ENCODE measurements at regions not wholly inside any gene's neighbourhood (a gene's known extent, or its start where the extent isn't known, plus 50 kb on each side); places are given as distances from the start of the nearest gene placed in this dataset.

GRCh38 chr6:119880840-119881239, 531.3 kb upstream of the MAN1A1 start:
- Histone ChIP-seq H3K27ac (ENCODE audit: low read depth, low read length) (no peak overlapping the region), H3K9ac (ENCODE audit: extremely low read depth, low read length, poor library complexity, severe bottlenecking) (no peak overlapping the region), H3K27me3 (ENCODE audit: control insufficient read depth, insufficient read depth, low read length, poor library complexity, severe bottlenecking) (no peaks in the 10 kb centered on the region), H3K36me3 (ENCODE audit: control insufficient read depth, insufficient read depth, low read length) (no peaks in the 10 kb centered on the region), H3K4me1 (ENCODE audit: control insufficient read depth, insufficient read depth, low read length) (no peaks in the 10 kb centered on the region), H3K4me3 (ENCODE audit: low read length) (no peak overlapping the region), H3K9me3 (ENCODE audit: control insufficient read depth, low read length) (no peaks in the 10 kb centered on the region)
- no peak overlapping the region for H3K27ac Mint-ChIP-seq
- no peaks in the 10 kb centered on the region for H3K27me3 Mint-ChIP-seq (ENCODE audit: insufficient read depth)
- H3K9me3 Mint-ChIP-seq, result peaks cover 7% of the 10 kb centered on the region
- DNase-seq, result no peak
- H3K36me3 Mint-ChIP-seq (ENCODE audit: low read depth), result no peaks in the 10 kb centered on the region
- TF ChIP-seq CTCF (conservative IDR thresholded peaks at IDR 0.05), result no peak
- no peak overlapping the region for H3K4me3 Mint-ChIP-seq
- H3K4me1 Mint-ChIP-seq, result no peaks in the 10 kb centered on the region

GRCh38 chr6:119879731-119880130, 530.2 kb upstream of the MAN1A1 start:
- H3K4me1 ChIP-seq (ENCODE audit: control insufficient read depth, insufficient read depth, low read length), result no peaks in the 10 kb centered on the region
- Mint-ChIP-seq H3K36me3 (ENCODE audit: low read depth) (no peaks in the 10 kb centered on the region), H3K9me3 (peaks cover 7% of the 10 kb centered on the region), H3K27me3 (ENCODE audit: insufficient read depth) (no peaks in the 10 kb centered on the region), H3K27ac (no peak overlapping the region), H3K4me1 (no peaks in the 10 kb centered on the region), H3K4me3 (no peak overlapping the region)
- no peaks in the 10 kb centered on the region for H3K36me3 ChIP-seq (ENCODE audit: control insufficient read depth, insufficient read depth, low read length)
- TF ChIP-seq CTCF (conservative IDR thresholded peaks at IDR 0.05), result no peak
- no peak overlapping the region for H3K9ac ChIP-seq (ENCODE audit: extremely low read depth, low read length, poor library complexity, severe bottlenecking)
- no peaks in the 10 kb centered on the region for H3K9me3 ChIP-seq (ENCODE audit: control insufficient read depth, low read length)
- no peak overlapping the region for H3K27ac ChIP-seq (ENCODE audit: low read depth, low read length)
- WGBS, 2 experiments (ENCODE audit: insufficient coverage in 1 of 2, insufficient read length in 1 of 2), result 0% methylated on average over 1 of the region's 1 CpG
- DNase-seq, result no peak
- H3K4me3 ChIP-seq (ENCODE audit: low read length), result no peak overlapping the region
- no peaks in the 10 kb centered on the region for H3K27me3 ChIP-seq (ENCODE audit: control insufficient read depth, insufficient read depth, low read length, poor library complexity, severe bottlenecking)

GRCh38 chr6:119874381-119874780, 524.8 kb upstream of the MAN1A1 start:
- H3K9me3 ChIP-seq (ENCODE audit: control insufficient read depth, low read length), result no peaks in the 10 kb centered on the region
- H3K36me3 ChIP-seq (ENCODE audit: control insufficient read depth, insufficient read depth, low read length), result no peaks in the 10 kb centered on the region
- H3K4me3 ChIP-seq (ENCODE audit: low read length), result no peak overlapping the region
- WGBS, 2 experiments (ENCODE audit: insufficient coverage in 1 of 2, insufficient read length in 1 of 2), result 90% methylated on average over 3 of the region's 4 CpGs; no CpG with 5 or more reads in 1 of the 2 experiments
- no peaks in the 10 kb centered on the region for H3K4me1 Mint-ChIP-seq
- no peak for TF ChIP-seq CTCF (conservative IDR thresholded peaks at IDR 0.05)
- H3K9me3 Mint-ChIP-seq, result no peaks in the 10 kb centered on the region
- no peaks in the 10 kb centered on the region for H3K27me3 Mint-ChIP-seq (ENCODE audit: insufficient read depth)
- H3K36me3 Mint-ChIP-seq (ENCODE audit: low read depth), result no peaks in the 10 kb centered on the region
- DNase-seq, result no peak
- no peak overlapping the region for H3K9ac ChIP-seq (ENCODE audit: extremely low read depth, low read length, poor library complexity, severe bottlenecking)
- H3K27ac ChIP-seq (ENCODE audit: low read depth, low read length), result no peak overlapping the region
- no peaks in the 10 kb centered on the region for H3K4me1 ChIP-seq (ENCODE audit: control insufficient read depth, insufficient read depth, low read length)
- no peak overlapping the region for H3K4me3 Mint-ChIP-seq
- no peak overlapping the region for H3K27ac Mint-ChIP-seq
- H3K27me3 ChIP-seq (ENCODE audit: control insufficient read depth, insufficient read depth, low read length, poor library complexity, severe bottlenecking), result no peaks in the 10 kb centered on the region
